Ovary (tissue), 7 donors: ENCODE measurements at regions not wholly inside any gene's neighbourhood (a gene's known extent, or its start where the extent isn't known, plus 50 kb on each side); places are given as distances from the start of the nearest gene placed in this dataset.

ENCODE experiments used
- DNase-seq, 5 donors: peaks; one replicate each; pipeline ENCODE4 v3.0.0-alpha.2; 2019 to 2020
- H3K27ac ChIP-seq, 2 donors: fragments of 200-600 bp; one replicate each; pipeline versions ENCODE4 v1.5.1 to v1.8.0; 2019 to 2022
- H3K27me3 ChIP-seq: fragments of 200-600 bp; one replicate; pipeline ENCODE4 v1.8.0; 2022
- H3K36me3 ChIP-seq: fragments of 200-600 bp; sonication (generic); one replicate; pipeline ENCODE4 v1.5.1; 2019
- H3K4me1 ChIP-seq: one replicate; pipeline ENCODE4 v1.8.1; 2013; ENCODE audit warnings: mild to moderate bottlenecking, moderate library complexity; ENCODE audit not compliant: insufficient read depth
- H3K4me3 ChIP-seq: fragments of 200-600 bp; sonication (generic); one replicate; pipeline ENCODE4 v1.5.1; 2017
- H3K9me3 ChIP-seq, 2 donors: fragments of 200-600 bp in 1 of 2; sonication (generic) in 1 of 2; one replicate each; pipeline versions ENCODE4 v1.5.1 to v1.8.1; 2013 to 2019; ENCODE audit warnings: mild to moderate bottlenecking in 1 of 2, moderate library complexity in 1 of 2
- CTCF ChIP-seq, 3 donors: fragments of 450-650 bp in 2 of 3; fragments of 200-600 bp in 1 of 3; IDR thresholded peaks; one replicate each; pipeline versions ENCODE4 v1.5.1 to v1.8.0; 2016 to 2022; ENCODE audit warnings: antibody characterized with exemption in 3 of 3, mild to moderate bottlenecking in 1 of 3
- EP300 ChIP-seq: sonication (generic); formaldehyde crosslinking; IDR thresholded peaks from one replicate; pipeline ENCODE4 v1.6.1; 2017; ENCODE audit warnings: antibody characterized with exemption
- POLR2A ChIP-seq: fragments of 450-650 bp; IDR thresholded peaks from one replicate; pipeline ENCODE4 v1.6.1; 2017; ENCODE audit warnings: antibody characterized with exemption, mild to moderate bottlenecking, moderate library complexity
- WGBS, 3 donors: extraction: QIAGEN DNeasy Blood & Tissue Kit in 1 of 3; methylation state at CpG; one replicate each; pipeline versions ENCODE4 v1.1.5 to v1.1.7; 2013 to 2017; 5-methylcytosine and 5-hydroxymethylcytosine counted together
- intact Hi-C, 4 donors: fragments of 100-400 bp; cut with DNase I; formaldehyde crosslinking; loops; one replicate each; pipeline versions ENCODE4 v1.11.0 to v1.15.1; 2022 to 2023
- donor health status: DM: no; HTN: no; CAD: no; lungs with moderate emphysema.
- donor health status: DM: no; HTN: no; CAD: no.
- donor health status: Bipolar disorder and iron deficiency.
- donor health status: DM: no; HTN: no; CAD: no.
- donor health status: DM: yes; HTN: yes; CAD: no.

GRCh38 chr11:15618583-15619032, 503.9 kb downstream of the INSC start:
- DNase-seq, result no peak
- WGBS, 3 donors, result 88 to 89% (median 88%) methylated on average over 2 of the region's 2 CpGs
- TF ChIP-seq POLR2A, result no peak
- TF ChIP-seq CTCF (IDR thresholded peaks at IDR 0.05), result no peak
- no peak for TF ChIP-seq EP300
- intact Hi-C loops, result no loop called here
- no peaks in the 10 kb centered on the region for H3K36me3 ChIP-seq
- H3K27me3 ChIP-seq, result no peaks in the 10 kb centered on the region
- H3K27ac ChIP-seq, result no peak overlapping the region
- no peaks in the 10 kb centered on the region for H3K9me3 ChIP-seq
- H3K4me3 ChIP-seq, result no peak overlapping the region
- no peaks in the 10 kb centered on the region for H3K4me1 ChIP-seq

- no peaks in the 10 kb centered on the region for H3K9me3 ChIP-seq
- 59 to 67% (median 62%) methylated on average over 5 of the region's 5 CpGs for WGBS, 3 donors
- H3K4me1 ChIP-seq, result no peaks in the 10 kb centered on the region
- DNase-seq, result no peak
- H3K27ac ChIP-seq, result no peak overlapping the region
- no peaks in the 10 kb centered on the region for H3K36me3 ChIP-seq
- H3K4me3 ChIP-seq, result no peak overlapping the region
- intact Hi-C loops, result no loop called here
- TF ChIP-seq EP300, result no peak
- TF ChIP-seq CTCF (IDR thresholded peaks at IDR 0.05), result no peak
- TF ChIP-seq POLR2A, result no peak
- H3K27me3 ChIP-seq, result no peaks in the 10 kb centered on the region
These were observed 506.8 kb downstream of the INSC start for GRCh38 chr11:15621565-15621964.

- Histone ChIP-seq H3K36me3 (no peaks in the 10 kb centered on the region), H3K27me3 (no peaks in the 10 kb centered on the region), H3K4me1 (no peaks in the 10 kb centered on the region), H3K9me3 (no peaks in the 10 kb centered on the region), H3K27ac (no peak overlapping the region), H3K4me3 (no peak overlapping the region)
- no peak for DNase-seq
- 77 to 83% (median 82%) methylated on average over 8 of the region's 8 CpGs for WGBS, 3 donors
- TF ChIP-seq POLR2A (no peak), CTCF (IDR thresholded peaks at IDR 0.05) (no peak), EP300 (no peak)
- intact Hi-C loops, result no loop called here
These were observed 507.6 kb downstream of the INSC start for GRCh38 chr11:15622231-15622890.

GRCh38 chr11:15624701-15625100, 510.0 kb downstream of the INSC start:
- TF ChIP-seq CTCF (IDR thresholded peaks at IDR 0.05) (no peak), EP300 (no peak), POLR2A (no peak)
- intact Hi-C loops, result no loop called here

More at GRCh38 chr11:15624701-15625100, 510.0 kb downstream of the INSC start:
- no peaks in the 10 kb centered on the region for H3K4me1 ChIP-seq
- no peak for DNase-seq
- WGBS, 3 donors, result 67 to 82% (median 76%) methylated on average over 4 of the region's 4 CpGs
- no peaks in the 10 kb centered on the region for H3K9me3 ChIP-seq
- H3K36me3 ChIP-seq, result no peaks in the 10 kb centered on the region
- H3K27ac ChIP-seq, result no peak overlapping the region
- no peak overlapping the region for H3K4me3 ChIP-seq
- no peaks in the 10 kb centered on the region for H3K27me3 ChIP-seq
